GM18505 (cell line): ENCODE measurements at regions not wholly inside any gene's neighbourhood (a gene's known extent, or its start where the extent isn't known, plus 50 kb on each side); places are given as distances from the start of the nearest gene placed in this dataset.
A peak's percentile ranks its signal among the peaks of the same experiment; 100 is the strongest.

ENCODE experiments used
- ATAC-seq: cut with Tn5 transposase; IDR thresholded peaks from one replicate; pipeline ENCODE4 v1.9.1; 2021; ENCODE audit not compliant: unreplicated experiment
- POLR2A ChIP-seq: IDR thresholded peaks from 4 replicates; pipeline ENCODE4 v1.6.1; 2011; ENCODE audit warnings: borderline replicate concordance; ENCODE audit not compliant: insufficient read depth, insufficient read length; ENCODE audit errors: extremely low read depth

DNA sequence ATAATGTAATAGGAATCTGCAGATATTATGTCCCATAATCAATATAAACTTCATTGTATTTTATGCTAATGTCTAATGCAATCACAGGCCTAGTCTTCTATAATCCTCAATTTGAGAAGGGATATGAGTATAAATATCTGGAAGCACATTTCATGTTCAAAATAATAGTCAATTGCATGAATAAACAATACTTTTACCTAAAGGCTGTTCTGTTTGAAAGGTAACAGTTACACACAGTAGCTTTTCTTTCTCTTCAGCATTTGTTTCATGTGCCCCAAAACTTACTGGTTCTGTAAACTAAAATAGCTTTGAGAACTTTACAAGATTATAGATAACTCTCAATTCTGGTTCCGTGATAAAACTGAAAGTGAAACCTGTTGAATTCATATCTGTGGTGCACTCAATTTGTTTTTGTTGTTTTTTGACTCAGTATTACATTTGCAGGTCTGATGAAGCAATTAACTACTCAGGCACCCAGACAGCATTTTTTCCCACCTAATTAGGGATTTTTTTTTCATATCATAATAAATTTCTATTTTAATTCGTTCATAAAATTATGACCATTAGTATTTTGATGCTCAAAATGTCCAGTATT is 1193.8 kb downstream of the SLITRK1 start:
- TF ChIP-seq POLR2A, result no peak
- ATAC-seq, result peak; percentile 68

DNA sequence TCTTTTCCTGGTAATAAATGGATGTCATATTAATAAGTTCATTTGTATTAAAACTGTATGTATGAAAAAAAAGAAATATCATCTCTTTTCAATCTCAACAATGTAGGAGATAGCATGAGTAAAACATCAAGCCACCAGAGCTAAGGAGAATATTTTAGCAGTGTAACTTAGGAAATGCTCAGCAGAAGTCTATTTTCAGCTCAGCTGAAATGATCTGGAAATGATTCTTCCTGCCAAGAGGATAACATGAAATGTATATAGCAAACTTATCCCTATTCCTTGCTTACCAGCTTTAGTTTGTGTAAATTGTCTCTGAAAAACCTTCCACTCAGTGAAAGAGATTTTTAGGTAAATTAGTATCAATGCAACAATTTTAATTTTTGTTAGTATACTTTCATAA is 1194.4 kb downstream of the SLITRK1 start:
- no peak for TF ChIP-seq POLR2A
- ATAC-seq, result no peak

DNA sequence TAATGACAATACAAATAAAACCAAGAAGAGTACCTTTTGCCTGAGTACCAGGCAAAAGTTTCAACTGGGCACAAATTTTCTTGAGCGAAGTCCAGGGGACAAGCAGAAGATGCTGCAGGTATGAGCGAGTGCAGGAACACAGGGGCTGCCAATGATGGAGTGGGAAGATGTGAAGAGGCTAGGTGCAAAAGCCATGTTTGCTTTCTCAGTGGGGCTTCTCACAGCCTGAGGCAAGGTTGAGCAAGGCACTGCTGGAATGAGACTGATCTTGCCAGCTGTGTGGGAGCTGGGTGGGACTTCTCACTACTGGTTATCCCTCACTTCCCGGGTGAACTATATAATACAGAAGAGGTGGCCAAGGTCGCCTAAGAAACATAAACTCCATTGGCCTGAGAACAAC is 1200.7 kb downstream of the SLITRK1 start:
- no peak for ATAC-seq
- no peak for TF ChIP-seq POLR2A

DNA sequence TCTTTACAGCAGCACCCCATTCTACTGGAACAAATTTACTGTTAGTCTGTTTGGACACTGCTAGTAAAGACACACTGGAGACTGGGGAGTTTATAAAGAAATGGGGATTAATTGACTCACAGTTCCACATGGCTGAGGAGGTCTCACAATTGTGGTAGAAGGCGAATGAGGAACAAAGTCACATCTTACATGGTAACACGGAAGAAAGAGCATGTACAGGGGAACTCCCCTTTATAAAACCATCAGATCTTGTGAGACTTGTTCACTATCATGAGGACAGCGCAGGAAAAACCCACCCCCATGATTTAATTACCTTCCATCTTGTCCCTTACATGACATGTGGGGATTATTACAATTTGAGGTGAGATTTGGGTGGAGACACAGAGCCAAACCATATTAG is 1204.2 kb downstream of the SLITRK1 start:
- no peak for ATAC-seq
- no peak for TF ChIP-seq POLR2A

DNA sequence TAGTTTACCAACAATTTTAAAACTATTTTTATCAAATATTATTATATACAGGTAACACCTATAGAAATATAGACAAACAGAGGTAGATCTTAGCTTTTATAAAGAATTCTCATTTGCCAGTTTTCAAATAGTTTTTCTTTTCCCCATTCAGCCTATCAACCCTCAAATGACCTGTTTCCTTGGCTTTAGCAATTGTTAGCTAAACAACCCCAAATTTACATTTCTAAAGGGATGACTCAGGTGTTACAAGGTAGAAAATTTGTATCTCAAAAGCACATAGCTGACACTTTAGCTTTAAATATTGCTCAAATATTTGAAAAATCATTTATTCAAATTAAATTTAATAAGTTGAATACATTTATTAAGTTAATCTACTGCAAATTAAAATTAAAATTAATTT is 1207.2 kb downstream of the SLITRK1 start:
- no peak for ATAC-seq
- no peak for TF ChIP-seq POLR2A

DNA sequence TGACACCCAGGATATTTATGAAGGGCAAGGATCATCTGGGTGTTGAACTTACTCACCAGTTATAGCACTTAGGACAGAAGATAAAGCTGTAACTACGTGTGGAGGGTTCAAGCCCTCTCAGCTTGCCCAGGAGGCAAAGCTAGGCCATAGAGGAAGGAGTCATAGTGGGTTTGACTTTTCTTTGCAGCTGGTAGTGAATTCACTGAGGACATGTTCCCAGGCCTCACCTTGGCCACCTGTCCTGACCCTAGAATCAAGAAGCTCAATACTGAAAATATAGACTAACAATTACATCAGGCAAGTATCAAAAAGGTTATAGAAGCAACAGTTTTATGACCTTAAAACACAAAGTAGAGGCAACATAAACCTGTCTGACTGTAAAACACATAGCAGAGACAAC is 1207.7 kb downstream of the SLITRK1 start:
- TF ChIP-seq POLR2A, result no peak
- ATAC-seq, result no peak

DNA sequence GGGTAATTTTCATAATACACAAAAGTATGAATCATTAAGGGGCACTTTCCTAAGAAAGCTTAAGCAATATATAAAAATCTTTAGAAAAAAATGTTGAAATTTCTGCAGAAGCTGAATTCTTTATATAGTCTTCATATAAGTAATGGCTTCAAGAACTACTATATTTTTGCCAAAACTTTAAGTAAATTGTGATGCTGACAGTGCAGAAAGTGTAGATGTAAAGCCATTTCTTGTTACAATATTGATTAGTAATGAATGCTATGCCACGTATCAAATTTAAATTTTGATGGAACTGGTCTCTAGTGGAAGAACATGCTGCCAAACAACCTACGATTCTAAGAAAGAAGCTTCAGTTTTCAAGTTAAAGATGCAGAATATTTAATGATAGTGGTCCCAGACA is 1210.0 kb downstream of the SLITRK1 start:
- no peak for ATAC-seq
- no peak for TF ChIP-seq POLR2A

DNA sequence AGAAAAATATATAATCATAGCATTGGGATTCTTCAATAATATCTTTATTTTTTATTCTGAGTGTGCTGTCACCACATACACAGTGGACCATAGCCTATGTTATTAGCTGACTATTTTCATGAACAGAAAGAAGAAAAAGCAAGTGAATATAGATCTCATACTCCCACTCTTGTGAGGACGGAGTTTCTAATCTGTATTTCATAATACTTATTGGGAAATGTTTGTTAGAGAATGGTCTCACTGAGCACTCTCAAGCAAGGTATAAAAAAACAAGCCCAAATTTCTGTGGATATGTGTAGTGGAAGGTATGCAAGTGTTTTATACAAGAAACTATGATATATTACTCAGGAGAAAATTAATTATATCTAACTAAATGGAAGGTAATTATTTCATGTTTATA is 1218.1 kb downstream of the SLITRK1 start:
- no peak for TF ChIP-seq POLR2A
- no peak for ATAC-seq

DNA sequence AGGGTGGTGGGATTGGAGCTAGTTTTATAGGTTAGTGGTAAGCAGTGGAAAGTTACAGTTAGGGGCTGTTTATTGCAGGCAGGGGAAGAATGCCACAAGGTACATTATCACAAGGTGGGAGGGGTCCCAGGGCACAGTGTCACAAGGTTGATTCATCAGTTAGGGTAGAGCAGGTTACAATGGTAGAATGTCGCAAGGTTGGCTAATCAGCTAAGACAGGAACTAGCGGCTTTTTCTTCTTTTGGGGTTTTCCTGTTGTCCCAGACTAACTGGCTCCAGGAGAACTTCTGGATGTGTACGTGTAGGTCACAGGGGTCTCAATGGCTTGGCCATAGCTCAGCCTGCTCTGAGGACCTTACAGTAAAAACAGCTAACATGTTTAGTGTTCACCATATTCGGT is 1221.1 kb downstream of the SLITRK1 start:
- ATAC-seq, result no peak
- TF ChIP-seq POLR2A, result no peak

DNA sequence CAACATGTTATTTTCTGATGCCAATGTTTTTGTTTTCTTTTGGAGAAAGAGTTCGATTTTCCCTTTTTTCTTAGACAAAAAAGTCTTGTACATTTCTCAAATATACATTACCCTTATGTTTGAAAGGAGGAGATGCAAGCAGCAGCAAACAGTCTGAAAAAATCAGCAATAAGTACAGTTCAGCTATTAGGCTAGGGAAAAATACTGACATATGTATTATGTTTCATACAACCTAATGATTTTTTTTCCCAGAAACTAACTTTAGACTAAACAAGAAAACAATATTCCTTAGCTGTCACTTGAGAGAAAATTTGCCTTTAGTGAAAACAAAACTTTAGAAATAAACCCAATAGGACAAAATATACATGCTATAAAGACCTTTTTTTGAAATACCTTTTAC is 1223.5 kb downstream of the SLITRK1 start:
- no peak for ATAC-seq
- no peak for TF ChIP-seq POLR2A

DNA sequence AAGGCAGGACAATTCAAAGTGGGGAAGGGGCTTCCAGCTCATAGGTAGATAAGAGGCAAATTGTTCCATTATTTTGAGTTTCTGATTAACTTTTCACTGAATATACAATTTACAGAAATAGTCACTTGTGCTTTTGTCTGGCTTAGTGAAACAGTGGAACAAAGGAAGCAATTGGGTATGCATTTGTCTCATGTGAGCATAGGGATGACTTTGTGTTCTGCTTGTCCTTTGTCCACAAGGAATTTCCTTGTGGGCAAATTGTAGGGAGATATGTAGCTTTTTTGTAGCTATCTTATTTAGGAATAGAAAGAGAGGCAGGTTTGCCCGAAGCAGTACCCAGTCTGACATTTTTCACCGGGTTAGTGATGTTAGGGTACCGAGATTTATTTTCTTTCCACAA is 1224.8 kb downstream of the SLITRK1 start:
- ATAC-seq, result no peak
- TF ChIP-seq POLR2A, result no peak

DNA sequence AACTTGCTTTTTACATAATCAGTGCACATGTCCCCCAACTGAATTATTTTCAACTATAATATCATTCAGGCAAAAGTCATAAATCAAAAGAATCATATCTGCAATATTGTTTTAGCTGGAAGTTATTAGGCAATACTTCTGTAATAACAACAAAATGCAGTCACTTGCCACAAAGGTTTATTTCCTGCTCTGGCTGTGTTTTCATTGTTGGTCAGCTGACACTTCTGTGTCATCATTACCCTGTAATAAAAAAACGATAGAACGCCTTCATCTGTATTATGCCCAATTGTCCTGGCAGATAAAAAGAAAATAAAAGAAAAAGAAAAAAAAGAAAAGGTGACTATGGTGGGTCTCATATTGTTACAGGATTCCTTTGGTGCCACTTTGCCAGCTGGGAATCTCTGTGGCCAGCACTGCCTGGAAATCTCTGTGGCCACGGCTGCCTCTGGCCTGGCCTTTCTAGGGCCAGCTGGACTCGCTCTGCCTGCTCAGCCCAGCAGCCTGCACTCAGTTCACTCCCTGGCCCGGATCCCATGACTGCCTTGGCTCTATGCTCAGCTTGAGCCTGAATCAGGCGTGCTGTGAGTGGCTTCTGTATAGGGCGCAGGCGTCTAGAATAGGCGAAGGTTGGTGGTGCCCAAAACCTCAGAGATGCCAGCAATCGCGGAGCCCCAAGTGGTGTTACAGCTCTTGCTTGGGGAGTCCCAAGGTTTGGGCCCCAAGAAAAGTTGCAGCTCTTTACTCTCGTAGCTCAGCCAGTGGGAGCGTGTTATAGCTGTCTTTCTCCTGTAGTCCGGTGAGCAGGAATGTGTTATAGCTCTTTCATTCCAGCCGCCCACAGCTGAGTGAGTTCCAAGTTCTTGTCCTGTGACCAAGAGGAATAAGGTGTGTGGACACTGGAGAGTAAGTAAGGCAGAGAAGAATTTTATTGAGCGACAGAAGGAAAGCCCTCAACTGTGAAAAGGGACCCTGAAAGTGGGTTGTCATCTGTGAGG is 1227.1 kb downstream of the SLITRK1 start:
- no peak for TF ChIP-seq POLR2A

DNA sequence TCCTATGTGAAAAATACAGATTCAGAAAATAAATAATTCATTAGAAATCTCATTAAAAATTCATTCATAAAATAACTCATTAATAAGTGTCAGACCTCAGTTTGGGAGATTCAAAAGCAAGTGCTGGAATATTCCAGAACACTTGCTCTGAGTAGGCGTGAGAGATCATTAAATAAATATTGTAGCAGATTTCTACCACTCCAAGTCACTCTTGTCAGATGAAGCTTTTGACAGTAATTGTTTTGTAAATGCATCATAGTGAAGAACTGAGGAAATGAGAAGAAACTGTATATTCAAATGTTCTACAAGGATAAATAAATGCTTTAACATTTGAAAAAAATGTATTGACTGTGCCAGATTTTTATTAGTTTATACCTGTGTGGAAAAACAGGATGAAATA is 1228.1 kb downstream of the SLITRK1 start:
- ATAC-seq, result no peak
- no peak for TF ChIP-seq POLR2A

More for the DNA sequence above, 1227.1 kb downstream of the SLITRK1 start:
- no peak for ATAC-seq

DNA sequence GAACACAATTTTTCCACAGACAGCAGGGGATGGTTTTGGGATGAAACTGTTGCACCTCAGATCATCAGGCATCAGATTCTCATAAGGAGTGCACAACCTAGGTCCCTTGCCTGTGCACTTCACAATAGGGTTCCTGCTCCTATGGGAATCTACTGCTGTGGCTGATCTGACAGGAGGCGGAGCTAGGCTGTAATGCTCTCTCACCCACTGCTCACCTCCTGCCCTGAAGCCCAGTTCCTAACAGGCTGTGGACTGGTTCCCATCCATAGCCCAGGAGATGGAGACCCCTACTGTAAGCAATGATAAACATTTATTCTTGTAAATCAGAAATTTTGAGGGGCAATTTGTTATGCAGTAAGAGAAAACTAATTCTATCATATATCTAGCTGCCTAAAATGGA is 1234.7 kb downstream of the SLITRK1 start:
- ATAC-seq, result no peak
- TF ChIP-seq POLR2A, result no peak

DNA sequence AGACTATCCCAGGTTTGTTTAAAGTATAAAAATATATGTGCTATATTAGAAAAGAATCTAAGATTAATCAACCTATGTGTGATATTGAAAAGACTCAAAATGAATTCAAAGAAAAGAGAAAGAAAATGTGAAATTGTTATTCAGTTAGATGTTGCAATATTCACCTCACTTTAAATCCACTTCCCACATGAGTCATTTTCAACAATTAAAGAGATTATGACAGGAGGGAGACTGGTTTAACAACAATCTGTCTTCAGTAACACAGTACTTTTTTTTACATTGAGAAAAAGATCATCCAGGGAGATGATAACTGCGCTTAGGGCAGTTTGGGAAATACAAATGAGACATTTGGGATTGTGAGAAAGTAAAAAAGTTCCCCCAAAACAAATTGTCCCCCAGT is 1246.2 kb downstream of the SLITRK1 start:
- ATAC-seq, result no peak
- no peak for TF ChIP-seq POLR2A

DNA sequence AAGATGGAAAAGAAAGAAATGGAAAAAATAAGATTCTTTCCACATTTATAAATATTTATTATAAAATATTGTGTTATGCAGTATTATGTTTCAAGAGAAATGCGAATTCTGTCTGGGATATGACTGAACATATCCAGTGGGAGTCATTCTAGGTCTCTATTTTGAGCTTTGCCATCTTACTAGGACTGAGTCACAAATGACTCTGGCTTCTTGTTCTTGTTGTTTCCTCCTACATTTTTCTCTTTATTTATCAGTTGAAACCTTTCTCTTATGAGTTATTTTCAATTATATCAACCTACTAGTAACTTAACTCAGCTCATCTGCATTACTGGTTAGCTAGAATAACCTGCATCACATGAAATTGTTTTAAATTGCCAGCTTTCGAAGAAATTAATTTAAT is 1247.3 kb downstream of the SLITRK1 start:
- no peak for ATAC-seq
- no peak for TF ChIP-seq POLR2A
